ENCODE measurements at regions not wholly inside any gene's neighbourhood (a gene's known extent, or its start where the extent isn't known, plus 50 kb on each side); places are given as distances from the start of the nearest gene placed in this dataset.
"Not testable (repeated sequence)": the region's sequence is repeated elsewhere in the genome, so short reads cannot be mapped to it uniquely, and the experiment has no call there.

DNA sequence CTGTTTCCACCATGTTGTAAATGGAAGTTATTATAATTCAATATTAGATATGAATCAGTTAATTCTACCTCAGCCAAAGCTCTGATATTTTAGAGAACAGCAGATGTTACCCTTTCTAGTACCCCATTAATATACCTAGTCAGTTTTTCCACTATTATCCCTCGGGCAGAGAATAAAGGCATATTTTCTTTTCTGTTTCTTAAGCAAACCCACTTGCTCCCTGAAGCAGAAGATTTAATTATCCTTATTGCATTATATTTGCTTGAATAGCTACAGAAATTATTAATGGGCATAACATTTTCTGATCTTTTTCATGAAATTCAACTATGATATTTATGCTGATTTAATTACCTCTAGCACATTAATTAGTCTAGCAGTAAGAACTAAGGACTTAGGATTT is 832.9 kb upstream of the FBXO33 start:
- no peak overlapping the region for H3K9ac ChIP-seq (ENCODE audit: low read length)
- no peaks in the 10 kb centered on the region for H3K36me3 ChIP-seq (ENCODE audit: control insufficient read depth, low read depth, low read length)
- no peak overlapping the region for H3K27ac ChIP-seq (ENCODE audit: low read length)
- H3K9me3 ChIP-seq (ENCODE audit: control insufficient read depth, low read depth, low read length) = no peaks in the 10 kb centered on the region
- no peaks in the 10 kb centered on the region for H3K4me1 ChIP-seq (ENCODE audit: control insufficient read depth, low read depth, low read length)
- H3K4me3 ChIP-seq (ENCODE audit: low read length) = no peak overlapping the region
- H3K27me3 ChIP-seq (ENCODE audit: control insufficient read depth, insufficient read depth, low read length) = no peaks in the 10 kb centered on the region

DNA sequence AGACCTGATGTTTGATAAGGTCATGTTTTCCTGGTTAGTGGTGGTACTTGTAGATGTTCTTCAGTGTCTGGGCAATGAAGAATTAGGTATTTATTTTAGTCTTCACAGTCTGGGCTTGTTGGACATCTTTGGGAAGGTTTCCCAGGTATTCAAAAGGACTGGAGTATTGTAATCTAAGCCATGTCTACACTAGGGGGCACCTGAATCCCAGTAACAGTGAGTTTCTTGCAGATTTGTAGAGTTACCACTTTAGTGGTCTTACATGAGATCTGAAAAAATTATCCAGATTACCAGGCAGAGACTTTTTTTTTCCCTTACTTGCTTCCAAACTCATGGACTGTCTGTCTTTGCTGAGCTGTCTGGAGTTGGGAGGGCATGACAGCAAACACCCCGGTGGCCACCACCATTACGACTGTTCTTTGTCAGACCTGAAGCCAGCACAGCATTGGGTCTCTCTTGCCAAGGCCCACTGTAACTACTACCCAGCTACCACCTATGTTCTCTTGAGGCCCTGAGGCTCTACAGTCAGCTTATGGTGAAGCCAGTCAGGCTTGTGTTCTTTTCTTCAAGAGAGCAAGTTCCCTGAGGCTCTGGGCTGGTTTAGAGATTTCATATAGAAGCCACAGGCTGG is 820.7 kb upstream of the FBXO33 start:
- Histone ChIP-seq H3K27ac (ENCODE audit: low read length) (no peak overlapping the region), H3K9ac (ENCODE audit: low read length) (no peak overlapping the region), H3K27me3 (ENCODE audit: control insufficient read depth, insufficient read depth, low read length) (no peaks in the 10 kb centered on the region), H3K4me3 (ENCODE audit: low read length) (no peak overlapping the region), H3K9me3 (ENCODE audit: control insufficient read depth, low read depth, low read length) (no peaks in the 10 kb centered on the region), H3K36me3 (ENCODE audit: control insufficient read depth, low read depth, low read length) (no peaks in the 10 kb centered on the region), H3K4me1 (ENCODE audit: control insufficient read depth, low read depth, low read length) (no peaks in the 10 kb centered on the region)

DNA sequence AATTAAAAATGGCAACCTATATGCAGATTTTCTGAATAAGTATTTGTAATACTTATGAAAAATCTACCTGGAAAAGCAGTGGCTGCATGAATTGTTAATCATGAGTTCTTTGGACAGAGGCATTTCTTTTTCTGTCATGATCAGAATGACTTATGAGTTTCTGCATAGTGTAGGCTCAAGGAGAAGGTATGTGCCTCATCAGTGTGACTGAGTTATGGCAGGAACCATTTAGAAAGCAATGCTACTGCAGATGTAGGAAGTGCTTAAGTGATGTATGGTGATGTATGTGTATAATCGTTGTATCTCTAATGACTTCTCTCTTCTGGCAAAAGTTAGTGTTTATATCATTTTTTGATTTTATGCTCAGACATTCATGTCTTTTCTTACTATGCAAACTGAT is 816.4 kb upstream of the FBXO33 start:
- Histone ChIP-seq H3K4me1 (ENCODE audit: control insufficient read depth, low read depth, low read length) (no peaks in the 10 kb centered on the region), H3K27ac (ENCODE audit: low read length) (no peak overlapping the region), H3K9ac (ENCODE audit: low read length) (no peak overlapping the region), H3K27me3 (ENCODE audit: control insufficient read depth, insufficient read depth, low read length) (no peaks in the 10 kb centered on the region), H3K9me3 (ENCODE audit: control insufficient read depth, low read depth, low read length) (no peaks in the 10 kb centered on the region), H3K36me3 (ENCODE audit: control insufficient read depth, low read depth, low read length) (no peaks in the 10 kb centered on the region), H3K4me3 (ENCODE audit: low read length) (no peak overlapping the region)

DNA sequence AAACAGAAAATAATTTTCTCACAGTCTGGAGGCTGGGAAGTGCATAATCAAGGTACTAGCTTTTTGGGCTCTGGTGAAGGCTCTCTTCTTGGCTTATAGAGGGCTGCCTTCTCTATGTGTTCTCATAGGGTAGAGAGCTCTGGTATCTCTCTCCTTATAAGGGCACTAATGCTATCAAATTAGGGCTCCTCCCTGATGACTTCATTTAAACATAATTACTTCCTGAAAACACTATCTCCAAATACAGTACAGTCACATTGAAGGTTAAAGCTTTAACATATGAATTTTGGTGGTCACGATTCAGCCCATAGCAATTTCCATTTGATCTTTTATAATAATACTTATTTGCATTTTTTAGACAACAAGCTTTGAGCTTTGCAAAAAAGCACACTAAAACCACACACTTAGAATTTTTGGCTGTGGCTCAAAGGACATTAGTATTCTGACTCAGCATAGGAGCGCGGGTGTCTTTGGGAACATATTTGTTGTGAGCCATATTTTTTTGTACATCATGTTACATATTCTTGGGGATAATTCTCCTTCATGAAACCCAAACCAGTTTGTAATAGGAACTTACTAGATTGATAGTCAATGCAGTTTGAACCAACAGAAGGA is 808.1 kb upstream of the FBXO33 start:
- H3K4me3 ChIP-seq (ENCODE audit: low read length) = no peak overlapping the region

DNA sequence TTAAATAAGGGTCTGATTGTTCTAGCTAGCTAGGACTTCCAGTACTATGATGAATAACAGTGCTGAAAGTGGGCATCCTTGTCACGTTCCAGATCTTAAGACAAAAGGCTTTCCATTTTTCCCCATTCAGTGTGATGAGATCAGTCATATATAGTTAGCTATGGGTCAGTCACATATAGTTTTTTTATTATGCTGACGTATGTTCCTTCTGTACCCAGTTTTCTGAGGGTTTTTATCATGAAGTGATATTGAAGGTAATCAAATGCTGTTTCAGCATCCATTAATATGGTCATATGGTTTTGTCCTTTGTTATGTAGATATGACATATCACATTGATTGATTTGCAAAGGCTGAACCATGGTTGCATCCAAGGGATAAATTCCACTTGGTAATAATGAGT is 800.1 kb upstream of the FBXO33 start:
- Histone ChIP-seq H3K9ac (ENCODE audit: low read length) (no peak overlapping the region), H3K9me3 (ENCODE audit: control insufficient read depth, low read depth, low read length) (no peaks in the 10 kb centered on the region), H3K4me3 (ENCODE audit: low read length) (no peak overlapping the region), H3K4me1 (ENCODE audit: control insufficient read depth, low read depth, low read length) (no peaks in the 10 kb centered on the region), H3K27me3 (ENCODE audit: control insufficient read depth, insufficient read depth, low read length) (no peaks in the 10 kb centered on the region), H3K36me3 (ENCODE audit: control insufficient read depth, low read depth, low read length) (no peaks in the 10 kb centered on the region), H3K27ac (ENCODE audit: low read length) (no peak overlapping the region)

More for the DNA sequence above, 808.1 kb upstream of the FBXO33 start:
- H3K36me3 ChIP-seq (ENCODE audit: control insufficient read depth, low read depth, low read length) = no peaks in the 10 kb centered on the region
- H3K27ac ChIP-seq (ENCODE audit: low read length) = no peak overlapping the region
- H3K27me3 ChIP-seq (ENCODE audit: control insufficient read depth, insufficient read depth, low read length) = no peaks in the 10 kb centered on the region
- H3K9ac ChIP-seq (ENCODE audit: low read length) = no peak overlapping the region
- no peaks in the 10 kb centered on the region for H3K9me3 ChIP-seq (ENCODE audit: control insufficient read depth, low read depth, low read length)
- no peaks in the 10 kb centered on the region for H3K4me1 ChIP-seq (ENCODE audit: control insufficient read depth, low read depth, low read length)

DNA sequence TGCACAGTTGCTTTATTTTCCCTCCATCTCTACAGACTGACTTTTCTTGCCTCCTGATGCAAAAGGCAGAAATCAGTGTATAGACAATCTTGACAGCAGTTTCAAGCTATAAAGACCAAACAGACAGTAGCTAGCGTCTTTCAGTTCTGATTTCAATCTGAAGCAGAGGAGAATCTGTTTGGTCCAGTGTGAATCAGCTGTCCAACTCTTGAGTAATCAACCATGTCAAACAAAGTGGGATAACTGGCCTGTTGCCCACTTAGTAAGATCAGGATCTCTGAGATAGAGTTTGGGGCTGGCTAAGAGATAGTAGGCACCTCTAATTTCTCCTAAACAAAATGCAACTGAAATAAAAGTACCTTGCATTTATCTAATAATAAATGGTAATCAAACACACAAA is 797.4 kb upstream of the FBXO33 start:
- Histone ChIP-seq H3K27ac (ENCODE audit: low read length) (no peak overlapping the region), H3K9ac (ENCODE audit: low read length) (no peak overlapping the region), H3K9me3 (ENCODE audit: control insufficient read depth, low read depth, low read length) (no peaks in the 10 kb centered on the region), H3K27me3 (ENCODE audit: control insufficient read depth, insufficient read depth, low read length) (no peaks in the 10 kb centered on the region), H3K4me1 (ENCODE audit: control insufficient read depth, low read depth, low read length) (no peaks in the 10 kb centered on the region), H3K4me3 (ENCODE audit: low read length) (no peak overlapping the region), H3K36me3 (ENCODE audit: control insufficient read depth, low read depth, low read length) (no peaks in the 10 kb centered on the region)

DNA sequence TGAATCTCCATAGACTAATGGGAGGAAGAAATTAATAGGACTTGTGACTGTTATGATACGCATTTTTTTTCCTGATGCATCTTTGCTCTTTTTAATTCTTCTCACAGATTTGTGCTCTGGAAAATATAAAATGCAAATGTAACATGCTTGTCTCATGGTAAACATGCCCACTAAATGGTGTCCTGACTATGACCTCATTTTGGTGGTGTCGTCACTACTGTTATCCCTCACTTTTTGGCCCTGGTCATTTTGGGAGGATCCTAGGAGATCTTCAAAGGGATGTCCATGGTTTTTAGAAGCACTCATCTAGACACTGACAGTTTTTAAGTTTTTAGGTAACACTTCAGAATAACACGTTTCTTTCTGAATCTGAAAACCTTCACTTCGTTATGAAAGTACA is 790.8 kb upstream of the FBXO33 start:
- H3K9ac ChIP-seq (ENCODE audit: low read length) = no peak overlapping the region
- H3K4me1 ChIP-seq (ENCODE audit: control insufficient read depth, low read depth, low read length) = no peaks in the 10 kb centered on the region
- H3K27ac ChIP-seq (ENCODE audit: low read length) = no peak overlapping the region
- no peak overlapping the region for H3K4me3 ChIP-seq (ENCODE audit: low read length)
- H3K36me3 ChIP-seq (ENCODE audit: control insufficient read depth, low read depth, low read length) = no peaks in the 10 kb centered on the region
- no peaks in the 10 kb centered on the region for H3K27me3 ChIP-seq (ENCODE audit: control insufficient read depth, insufficient read depth, low read length)
- H3K9me3 ChIP-seq (ENCODE audit: control insufficient read depth, low read depth, low read length) = no peaks in the 10 kb centered on the region

DNA sequence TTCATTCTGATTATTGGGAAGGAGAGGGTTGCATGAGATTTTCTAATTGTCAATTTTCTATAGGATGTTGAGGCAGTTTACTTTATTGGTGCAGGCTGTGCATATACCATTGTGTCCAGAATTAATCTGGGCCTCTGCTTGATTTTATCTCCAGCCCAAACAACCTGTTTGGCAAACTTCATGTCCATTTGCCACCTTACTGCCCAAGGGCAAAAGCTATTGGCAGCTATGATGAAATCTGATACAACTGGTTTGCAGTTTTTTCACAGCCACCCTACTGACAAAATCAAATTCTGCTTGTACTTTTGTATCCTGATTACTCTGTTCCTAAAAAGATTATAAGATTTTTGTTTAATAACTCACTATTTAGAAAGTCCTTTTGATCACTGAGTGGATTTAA is 789.2 kb upstream of the FBXO33 start:
- H3K4me3 ChIP-seq (ENCODE audit: low read length) = no peak overlapping the region
- no peak overlapping the region for H3K9ac ChIP-seq (ENCODE audit: low read length)
- H3K27me3 ChIP-seq (ENCODE audit: control insufficient read depth, insufficient read depth, low read length) = no peaks in the 10 kb centered on the region
- H3K27ac ChIP-seq (ENCODE audit: low read length) = no peak overlapping the region
- H3K9me3 ChIP-seq (ENCODE audit: control insufficient read depth, low read depth, low read length) = no peaks in the 10 kb centered on the region
- no peaks in the 10 kb centered on the region for H3K36me3 ChIP-seq (ENCODE audit: control insufficient read depth, low read depth, low read length)
- no peaks in the 10 kb centered on the region for H3K4me1 ChIP-seq (ENCODE audit: control insufficient read depth, low read depth, low read length)

DNA sequence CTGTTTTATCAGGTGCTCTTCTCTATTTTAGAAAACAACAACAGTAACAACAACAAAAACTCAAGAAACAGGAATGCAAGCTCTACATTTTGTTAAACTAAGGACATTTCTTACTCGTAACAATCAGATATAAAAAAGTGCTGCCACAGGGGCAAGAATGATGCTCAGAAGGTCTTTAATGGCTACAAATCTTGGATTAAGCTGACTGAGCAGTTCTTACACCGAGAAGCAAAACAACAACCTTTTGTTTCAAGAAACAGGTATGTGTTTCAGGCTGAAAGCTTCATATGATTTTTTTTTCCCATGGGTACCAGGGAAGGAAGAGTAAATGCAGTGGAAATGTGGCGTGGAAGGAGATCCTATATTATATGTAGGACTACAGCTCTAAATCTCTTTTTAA is 786.8 kb upstream of the FBXO33 start:
- H3K4me3 ChIP-seq (ENCODE audit: low read length) = no peak overlapping the region
- H3K27ac ChIP-seq (ENCODE audit: low read length) = no peak overlapping the region
- H3K36me3 ChIP-seq (ENCODE audit: control insufficient read depth, low read depth, low read length) = no peaks in the 10 kb centered on the region
- H3K27me3 ChIP-seq (ENCODE audit: control insufficient read depth, insufficient read depth, low read length) = no peaks in the 10 kb centered on the region
- H3K9ac ChIP-seq (ENCODE audit: low read length) = no peak overlapping the region
- no peaks in the 10 kb centered on the region for H3K9me3 ChIP-seq (ENCODE audit: control insufficient read depth, low read depth, low read length)
- H3K4me1 ChIP-seq (ENCODE audit: control insufficient read depth, low read depth, low read length) = no peaks in the 10 kb centered on the region

DNA sequence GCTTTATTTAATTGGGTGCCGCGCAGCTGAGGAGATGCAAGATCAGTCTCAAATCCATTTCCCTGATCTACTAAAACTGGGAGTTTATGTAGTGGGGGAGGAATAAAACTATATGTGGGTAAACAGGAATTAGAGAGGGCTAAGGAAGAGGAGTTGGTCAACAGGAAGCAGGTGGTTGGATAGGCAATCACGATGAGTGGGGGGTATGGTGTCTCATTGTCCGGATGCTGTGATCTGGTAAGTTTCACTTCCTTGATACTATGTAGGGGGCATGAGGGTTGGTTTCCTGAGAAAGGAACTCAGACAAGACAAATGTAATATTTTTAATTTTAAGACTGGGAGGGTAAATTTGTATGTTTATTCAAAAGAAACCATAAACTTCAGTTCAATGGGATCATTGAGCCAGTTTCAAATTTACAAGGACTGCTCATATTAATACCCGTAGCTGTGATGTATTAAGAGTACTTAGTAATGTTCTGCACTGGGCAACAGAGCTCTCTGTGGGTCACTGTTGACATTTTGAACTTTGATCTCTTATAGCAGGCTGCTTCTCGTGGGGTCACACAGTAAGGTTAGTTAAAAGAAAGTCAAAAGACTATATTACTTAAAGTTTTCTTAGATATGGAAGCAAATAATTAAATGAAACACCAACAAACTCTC is 786.2 kb upstream of the FBXO33 start:
- Histone ChIP-seq H3K9me3 (ENCODE audit: control insufficient read depth, low read depth, low read length) (no peaks in the 10 kb centered on the region), H3K27me3 (ENCODE audit: control insufficient read depth, insufficient read depth, low read length) (no peaks in the 10 kb centered on the region), H3K4me3 (ENCODE audit: low read length) (no peak overlapping the region), H3K36me3 (ENCODE audit: control insufficient read depth, low read depth, low read length) (no peaks in the 10 kb centered on the region), H3K9ac (ENCODE audit: low read length) (no peak overlapping the region), H3K27ac (ENCODE audit: low read length) (no peak overlapping the region), H3K4me1 (ENCODE audit: control insufficient read depth, low read depth, low read length) (no peaks in the 10 kb centered on the region)

DNA sequence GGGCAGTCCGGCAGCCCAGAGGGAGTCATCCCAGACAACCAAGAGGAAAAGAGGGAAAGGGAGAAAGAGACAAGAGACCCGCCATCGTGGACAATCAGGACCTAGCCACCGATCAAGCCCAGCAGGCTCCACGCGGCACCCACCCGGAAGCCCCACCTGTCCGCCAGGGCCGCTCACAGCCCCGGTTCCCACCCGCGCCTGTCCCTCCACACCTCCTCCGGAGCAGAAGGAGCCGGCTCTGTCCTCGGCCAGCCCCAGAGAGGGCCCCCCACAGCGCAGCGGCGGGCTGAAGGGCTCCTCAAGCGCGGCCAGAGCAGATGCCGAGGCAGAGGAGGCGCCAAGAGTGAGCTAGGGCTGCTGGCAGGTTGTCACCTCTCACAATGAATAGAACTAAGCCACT is 784.7 kb upstream of the FBXO33 start:
- Histone ChIP-seq H3K27ac (ENCODE audit: low read length) (no peak overlapping the region), H3K9ac (ENCODE audit: low read length) (no peak overlapping the region), H3K36me3 (ENCODE audit: control insufficient read depth, low read depth, low read length) (no peaks in the 10 kb centered on the region), H3K27me3 (ENCODE audit: control insufficient read depth, insufficient read depth, low read length) (no peaks in the 10 kb centered on the region), H3K4me3 (ENCODE audit: low read length) (no peak overlapping the region), H3K9me3 (ENCODE audit: control insufficient read depth, low read depth, low read length) (no peaks in the 10 kb centered on the region), H3K4me1 (ENCODE audit: control insufficient read depth, low read depth, low read length) (no peaks in the 10 kb centered on the region)

DNA sequence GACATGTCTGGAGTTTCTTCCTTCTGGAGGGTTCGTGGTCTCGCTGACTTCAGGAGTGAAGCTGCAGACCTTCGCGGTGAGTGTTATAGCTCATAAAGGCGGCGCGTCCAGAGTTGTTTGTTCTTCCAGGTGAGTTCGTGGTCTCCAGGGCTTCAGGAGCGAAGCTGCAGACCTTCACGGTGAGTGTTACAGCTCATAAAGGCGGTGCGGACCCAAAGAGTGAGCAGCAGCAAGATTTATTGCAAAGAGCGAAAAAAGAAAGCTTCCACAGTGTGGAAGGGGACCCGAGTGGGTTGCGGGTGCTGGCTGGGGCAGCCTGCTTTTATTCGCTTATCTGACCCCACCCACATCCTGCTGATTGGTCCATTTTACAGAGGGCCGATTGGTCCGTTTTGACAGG is 784.2 kb upstream of the FBXO33 start:
- H3K36me3 ChIP-seq (ENCODE audit: control insufficient read depth, low read depth, low read length); H3K9ac ChIP-seq (ENCODE audit: low read length); H3K4me1 ChIP-seq (ENCODE audit: control insufficient read depth, low read depth, low read length); H3K4me3 ChIP-seq (ENCODE audit: low read length); H3K9me3 ChIP-seq (ENCODE audit: control insufficient read depth, low read depth, low read length); H3K27ac ChIP-seq (ENCODE audit: low read length); H3K27me3 ChIP-seq (ENCODE audit: control insufficient read depth, insufficient read depth, low read length): not testable (repeated sequence)
